ENCODE measurements at regions not wholly inside any gene's neighbourhood (a gene's known extent, or its start where the extent isn't known, plus 50 kb on each side); places are given as distances from the start of the nearest gene placed in this dataset.

- no peak for DNase-seq
- Histone ChIP-seq H3K27ac (no peak overlapping the region), H3K36me3 (no peaks in the 10 kb centered on the region), H3K4me1 (no peaks in the 10 kb centered on the region), H3K4me3 (no peak overlapping the region), H3K27me3 (no peaks in the 10 kb centered on the region), H3K9me3 (no peaks in the 10 kb centered on the region)
- intact Hi-C loops (cut with DNase I; ENCODE audit: low total_unique reads) = no loop called here
- TF ChIP-seq CTCF (IDR thresholded peaks at IDR 0.05) = no peak
These were observed 530.8 kb upstream of the BCHE start for GRCh38 chr3:166367947-166368533.

- Histone ChIP-seq H3K36me3 (no peaks in the 10 kb centered on the region), H3K4me1 (no peaks in the 10 kb centered on the region), H3K9me3 (no peaks in the 10 kb centered on the region), H3K27me3 (no peaks in the 10 kb centered on the region), H3K27ac (no peak overlapping the region), H3K4me3 (no peak overlapping the region)
- DNase-seq = no peak
- no peak for TF ChIP-seq CTCF (IDR thresholded peaks at IDR 0.05)
- intact Hi-C loops (cut with DNase I; ENCODE audit: low total_unique reads) = no loop called here
These were observed 525.5 kb upstream of the BCHE start for GRCh38 chr3:166362698-166363097.

GRCh38 chr3:166360720-166361119, 523.5 kb upstream of the BCHE start:
- Histone ChIP-seq H3K27me3 (no peaks in the 10 kb centered on the region), H3K9me3 (no peaks in the 10 kb centered on the region), H3K4me3 (no peak overlapping the region), H3K27ac (no peak overlapping the region), H3K4me1 (no peaks in the 10 kb centered on the region), H3K36me3 (no peaks in the 10 kb centered on the region)
- no peak for TF ChIP-seq CTCF (IDR thresholded peaks at IDR 0.05)
- DNase-seq = no peak
- intact Hi-C loops (cut with DNase I; ENCODE audit: low total_unique reads) = no loop called here

DNA sequence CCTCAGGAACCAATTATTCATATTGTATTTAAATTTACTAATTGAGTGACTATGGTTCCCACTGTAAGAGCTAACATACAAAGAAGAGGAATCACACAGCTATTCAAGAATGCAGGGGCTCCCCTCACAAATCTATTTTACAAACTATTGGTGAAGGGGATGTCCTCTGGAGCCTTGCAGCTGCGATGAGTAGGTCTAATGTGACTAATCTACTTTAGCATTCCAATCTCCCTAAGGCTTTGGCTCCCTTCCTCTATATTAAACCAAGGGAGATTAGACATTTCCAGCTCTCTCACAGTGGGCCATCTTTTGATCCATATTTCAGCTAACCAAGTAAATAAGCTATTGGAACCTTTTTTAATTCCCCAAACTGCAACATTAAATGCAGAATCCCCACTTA, 514.2 kb upstream of the BCHE start:
- Histone ChIP-seq H3K27ac (no peak overlapping the region), H3K27me3 (no peaks in the 10 kb centered on the region), H3K4me3 (no peak overlapping the region), H3K4me1 (no peaks in the 10 kb centered on the region), H3K9me3 (no peaks in the 10 kb centered on the region), H3K36me3 (no peaks in the 10 kb centered on the region)
- DNase-seq = no peak
- intact Hi-C loops (cut with DNase I; ENCODE audit: low total_unique reads) = no loop called here
- TF ChIP-seq CTCF (IDR thresholded peaks at IDR 0.05) = no peak

DNA sequence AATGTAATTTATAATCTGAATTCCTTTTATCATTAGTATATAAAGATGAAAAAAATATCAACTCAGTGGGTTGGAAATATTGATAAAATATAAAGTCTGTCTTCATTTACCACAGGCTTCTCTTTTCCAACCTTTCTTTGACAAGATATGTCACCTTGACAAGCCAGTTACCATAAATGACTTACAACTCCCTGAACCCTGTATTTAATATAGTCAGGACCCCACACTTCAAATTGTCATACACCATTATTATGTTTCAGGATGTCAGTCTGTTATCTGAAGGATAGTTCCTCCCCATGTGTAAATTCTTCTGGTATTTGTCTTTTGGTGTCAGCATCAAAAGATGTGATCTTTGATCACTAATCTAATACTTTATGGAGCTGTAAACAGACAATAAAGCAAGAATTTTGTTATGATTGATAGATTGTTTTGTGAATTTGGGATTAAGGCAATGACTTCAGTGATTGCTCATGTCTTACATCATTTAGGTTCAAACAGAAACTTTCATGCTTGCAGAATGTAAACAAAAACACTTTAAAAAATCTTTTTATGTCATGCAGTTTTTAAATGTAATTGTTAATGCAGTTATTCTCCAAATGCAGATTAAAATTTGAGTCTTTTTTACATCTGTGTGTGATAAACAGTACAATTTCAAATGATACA, 503.5 kb upstream of the BCHE start:
- no peak for DNase-seq
- no peak overlapping the region for H3K27ac ChIP-seq
- H3K4me3 ChIP-seq = no peak overlapping the region
- no peaks in the 10 kb centered on the region for H3K27me3 ChIP-seq
- no peaks in the 10 kb centered on the region for H3K9me3 ChIP-seq
- no peaks in the 10 kb centered on the region for H3K4me1 ChIP-seq
- H3K36me3 ChIP-seq = no peaks in the 10 kb centered on the region
- TF ChIP-seq CTCF (IDR thresholded peaks at IDR 0.05) = no peak
- intact Hi-C loops (cut with DNase I; ENCODE audit: low total_unique reads) = no loop called here

Data from tibial artery (tissue), 4 donors.